ENCODE measurements at regions not wholly inside any gene's neighbourhood (a gene's known extent, or its start where the extent isn't known, plus 50 kb on each side); places are given as distances from the start of the nearest gene placed in this dataset.

- DNase-seq (ENCODE audit: low read depth in 1 of 2, low spot score in 2 of 2), result no peak
- no peak overlapping the region for H2AK5ac ChIP-seq (ENCODE audit: low read depth, low read length)
- no peak overlapping the region for H3K27ac ChIP-seq (ENCODE audit: low read depth, low read length)
- H2BK120ac ChIP-seq (replicated peaks; ENCODE audit: low read depth, low read length), result no peak overlapping the region
- no peaks in the 10 kb centered on the region for H3K23me2 ChIP-seq (ENCODE audit: low read depth, low read length)
- FAIRE-seq, result no peak
- H3K79me2 ChIP-seq (ENCODE audit: control insufficient read depth in 1 of 2, insufficient read depth in 2 of 2, low read length in 2 of 2), result no peaks in the 10 kb centered on the region
- H4K91ac ChIP-seq (replicated peaks; ENCODE audit: insufficient read length, low read length), result no peak overlapping the region
- H3K23ac ChIP-seq (ENCODE audit: insufficient read length), result no peak overlapping the region
- H3K4me2 ChIP-seq (ENCODE audit: insufficient read depth in 1 of 2, low read depth in 2 of 2, low read length in 2 of 2), result no peak overlapping the region
- H3K14ac ChIP-seq (ENCODE audit: insufficient read length), result no peak overlapping the region
- no peak overlapping the region for H2AFZ ChIP-seq (ENCODE audit: low read length)
- H2BK20ac ChIP-seq (ENCODE audit: low read length), result no peak overlapping the region
- H3K18ac ChIP-seq (ENCODE audit: extremely low read depth, low read length), result no peak overlapping the region
- H3K36me3 ChIP-seq (ENCODE audit: control insufficient read depth in 2 of 4, insufficient read depth in 4 of 4, low read length in 3 of 4), result no peaks in the 10 kb centered on the region
- no peak overlapping the region for H3K4ac ChIP-seq (replicated peaks; ENCODE audit: insufficient read length, low read depth, low read length)
- no peaks in the 10 kb centered on the region for H4K20me1 ChIP-seq (replicated peaks in 1 of 2; ENCODE audit: control insufficient read depth in 1 of 2, insufficient read depth in 2 of 2, low read length in 2 of 2)
- H3K56ac ChIP-seq (replicated peaks; ENCODE audit: insufficient read length, low read depth, low read length), result no peak overlapping the region
- no peaks in the 10 kb centered on the region for H3K79me1 ChIP-seq (ENCODE audit: low read depth, low read length)
- H2BK5ac ChIP-seq (ENCODE audit: low read depth, low read length), result no peak overlapping the region
- H4K8ac ChIP-seq (ENCODE audit: extremely low read depth, insufficient read depth, low read length), result no peak overlapping the region
- no peak overlapping the region for H2BK12ac ChIP-seq (ENCODE audit: low read depth, low read length)
- H3K9ac ChIP-seq (replicated peaks in 1 of 4; ENCODE audit: extremely low read depth in 1 of 4, low read depth in 3 of 4, low read length in 3 of 4), result no peak overlapping the region
- ChIA-PET CTCF (ENCODE audit: partially characterized antibody) (interaction anchor here (0.6 to 1.0 kb wide), 2 partner anchors 10 to 20 kb away, joined by 3 read pairs; no protein-coding TSS in a partner anchor), POLR2A (ENCODE audit: partially characterized antibody) (no interaction called here)
- H3K27me3 ChIP-seq (replicated peaks in 1 of 4; ENCODE audit: control insufficient read depth in 3 of 4, extremely low read depth in 1 of 4, insufficient read depth in 3 of 4, low read length in 3 of 4), result no peaks in the 10 kb centered on the region
- 77% methylated on average over 3 of the region's 3 CpGs; no CpG with 5 or more reads in 1 of the 2 experiments for WGBS, 2 experiments (ENCODE audit: extremely low coverage in 1 of 2, insufficient coverage in 1 of 2, insufficient read length in 1 of 2, insufficient replicate concordance in 2 of 2, low coverage in 1 of 2, low lambda C conversion rate in 2 of 2, missing lambda C conversion rate in 1 of 2)
- no peak overlapping the region for H2BK15ac ChIP-seq (ENCODE audit: low read length)
- peaks cover 4 to 6% of the 10 kb centered on the region in 2 experiments; a peak in 3 of 4 replicates for H3K9me3 ChIP-seq (ENCODE audit: insufficient read depth in 2 of 2, low read depth in 1 of 2, low read length in 1 of 2)
- no peak overlapping the region for H3K4me3 ChIP-seq (ENCODE audit: extremely low read depth in 1 of 4, insufficient read depth in 2 of 4, low read depth in 3 of 4, low read length in 4 of 4)
- H3K4me1 ChIP-seq (replicated peaks in 1 of 4; ENCODE audit: control insufficient read depth in 3 of 4, insufficient read depth in 4 of 4, low read length in 3 of 4), result no peaks in the 10 kb centered on the region
- H4K5ac ChIP-seq (ENCODE audit: insufficient read length, low read depth, low read length), result no peak overlapping the region
- TF ChIP-seq FOSL1 (IDR thresholded peaks at IDR 0.05; ENCODE audit: insufficient read depth, low read depth, low read length) (no peak), NANOG (IDR thresholded peaks at IDR 0.05; ENCODE audit: insufficient read depth, low read depth, low read length, poor library complexity, severe bottlenecking) (no peak), EGR1 (IDR thresholded peaks at IDR 0.05; ENCODE audit: borderline replicate concordance, low read depth, low read length) (no peak), JUND (IDR thresholded peaks at IDR 0.05; ENCODE audit: low read length) (no peak), EP300 (IDR thresholded peaks at IDR 0.05; ENCODE audit: borderline replicate concordance in 1 of 2, low read depth in 2 of 2, low read length in 2 of 2) (no peak), USF2 (IDR thresholded peaks at IDR 0.05; ENCODE audit: low read length) (no peak)
Observed at GRCh38 chr4:155539746-155540145, 126.9 kb upstream of the GUCY1A1 start.

Measured in H1 (cell line).